H1 (cell line): ENCODE measurements at regions not wholly inside any gene's neighbourhood (a gene's known extent, or its start where the extent isn't known, plus 50 kb on each side); places are given as distances from the start of the nearest gene placed in this dataset.

Experiments used
- CTCF ChIP-seq, 3 experiments: IDR thresholded peaks; 1 replicate in 2 of 3; 2 replicates in 1 of 3; pipeline versions ENCODE4 v1.5.1 to v1.6.1; 2011; ENCODE audit warnings: low read length in 3 of 3, mild to moderate bottlenecking in 3 of 3, inconsistent platforms in 2 of 3, low read depth in 1 of 3, moderate library complexity in 1 of 3; ENCODE audit not compliant: insufficient read depth in 1 of 3; ENCODE audit errors: control extremely low read depth in 1 of 3
- EGR1 ChIP-seq: IDR thresholded peaks from 2 replicates; pipeline ENCODE4 v1.6.1; 2011; ENCODE audit warnings: low read depth, low read length, borderline replicate concordance
- GABPA ChIP-seq: IDR thresholded peaks from 2 replicates; pipeline ENCODE4 v1.6.1; 2011; ENCODE audit warnings: mild to moderate bottlenecking, low read length, moderate library complexity, borderline replicate concordance; ENCODE audit not compliant: insufficient read depth
- JUN ChIP-seq: IDR thresholded peaks from 2 replicates; pipeline ENCODE4 v1.6.1; 2011; ENCODE audit warnings: low read depth, mild to moderate bottlenecking, improper control_type of control experiment, low read length

GRCh38 chr14:27077710-27078109 lies 479.9 kb upstream of the NOVA1 start:
- TF ChIP-seq JUN (no peak), EGR1 (no peak), GABPA (no peak), CTCF (IDR thresholded peaks at IDR 0.05; ENCODE audit: control extremely low read depth in 1 of 3, insufficient read depth in 1 of 3, low read depth in 1 of 3, low read length in 3 of 3) (no peak)
